ENCODE measurements at regions not wholly inside any gene's neighbourhood (a gene's known extent, or its start where the extent isn't known, plus 50 kb on each side); places are given as distances from the start of the nearest gene placed in this dataset.

- H3K27ac Mint-ChIP-seq = no peak overlapping the region
- no peak overlapping the region for H3K4me3 Mint-ChIP-seq
- 92 to 100% methylated on average over 3 to 6 of the region's 6 CpGs for WGBS, 2 experiments (ENCODE audit: insufficient coverage in 1 of 2, insufficient read length in 1 of 2)
- peaks cover 9% of the 10 kb centered on the region for H3K9me3 Mint-ChIP-seq
- peaks cover 21% of the 10 kb centered on the region for H3K4me1 Mint-ChIP-seq
- Histone ChIP-seq H3K36me3 (ENCODE audit: control insufficient read depth, insufficient read depth, low read length) (no peaks in the 10 kb centered on the region), H3K4me1 (ENCODE audit: control insufficient read depth, insufficient read depth, low read length) (no peaks in the 10 kb centered on the region), H3K9me3 (ENCODE audit: control insufficient read depth, low read length) (peaks cover 17% of the 10 kb centered on the region), H3K4me3 (ENCODE audit: low read length) (no peak overlapping the region), H3K27me3 (ENCODE audit: control insufficient read depth, insufficient read depth, low read length, poor library complexity, severe bottlenecking) (no peaks in the 10 kb centered on the region), H3K9ac (ENCODE audit: extremely low read depth, low read length, poor library complexity, severe bottlenecking) (no peak overlapping the region), H3K27ac (ENCODE audit: low read depth, low read length) (peak overlapping the region; percentile 48)
- DNase-seq = no peak
- TF ChIP-seq CTCF (conservative IDR thresholded peaks at IDR 0.05) = no peak
- peaks cover 5% of the 10 kb centered on the region for H3K36me3 Mint-ChIP-seq (ENCODE audit: low read depth)
- H3K27me3 Mint-ChIP-seq (ENCODE audit: insufficient read depth) = peaks cover 4% of the 10 kb centered on the region
These were observed 256.2 kb upstream of the RARB start for GRCh38 chr3:25171897-25172296.

GRCh38 chr3:25173606-25174005 is 254.5 kb upstream of the RARB start:
- Mint-ChIP-seq H3K27me3 (ENCODE audit: insufficient read depth) (peaks cover 4% of the 10 kb centered on the region), H3K9me3 (peaks cover 6% of the 10 kb centered on the region), H3K36me3 (ENCODE audit: low read depth) (peaks cover 5% of the 10 kb centered on the region), H3K4me1 (peaks cover 21% of the 10 kb centered on the region), H3K4me3 (no peak overlapping the region), H3K27ac (no peak overlapping the region)
- Histone ChIP-seq H3K9ac (ENCODE audit: extremely low read depth, low read length, poor library complexity, severe bottlenecking) (no peak overlapping the region), H3K27me3 (ENCODE audit: control insufficient read depth, insufficient read depth, low read length, poor library complexity, severe bottlenecking) (no peaks in the 10 kb centered on the region), H3K4me3 (ENCODE audit: low read length) (no peak overlapping the region), H3K9me3 (ENCODE audit: control insufficient read depth, low read length) (peaks cover 16% of the 10 kb centered on the region), H3K27ac (ENCODE audit: low read depth, low read length) (no peak overlapping the region), H3K4me1 (ENCODE audit: control insufficient read depth, insufficient read depth, low read length) (no peaks in the 10 kb centered on the region), H3K36me3 (ENCODE audit: control insufficient read depth, insufficient read depth, low read length) (no peaks in the 10 kb centered on the region)
- DNase-seq = no peak
- TF ChIP-seq CTCF (conservative IDR thresholded peaks at IDR 0.05) = no peak
- WGBS, 2 experiments (ENCODE audit: insufficient coverage in 1 of 2, insufficient read length in 1 of 2) = 31% methylated on average over 1 of the region's 1 CpG; no CpG with 5 or more reads in 1 of the 2 experiments

- TF ChIP-seq CTCF (conservative IDR thresholded peaks at IDR 0.05) = no peak
- Mint-ChIP-seq H3K4me1 (peaks cover 21% of the 10 kb centered on the region), H3K27me3 (ENCODE audit: insufficient read depth) (peaks cover 4% of the 10 kb centered on the region), H3K27ac (no peak overlapping the region), H3K36me3 (ENCODE audit: low read depth) (no peaks in the 10 kb centered on the region), H3K9me3 (no peaks in the 10 kb centered on the region), H3K4me3 (no peak overlapping the region)
- H3K9ac ChIP-seq (ENCODE audit: extremely low read depth, low read length, poor library complexity, severe bottlenecking) = no peak overlapping the region
- H3K9me3 ChIP-seq (ENCODE audit: control insufficient read depth, low read length) = peaks cover 9% of the 10 kb centered on the region
- DNase-seq = no peak
- 94 to 100% methylated on average over 1 to 13 of the region's 13 CpGs for WGBS, 2 experiments (ENCODE audit: insufficient coverage in 1 of 2, insufficient read length in 1 of 2)
- no peaks in the 10 kb centered on the region for H3K4me1 ChIP-seq (ENCODE audit: control insufficient read depth, insufficient read depth, low read length)
- no peak overlapping the region for H3K27ac ChIP-seq (ENCODE audit: low read depth, low read length)
- no peak overlapping the region for H3K4me3 ChIP-seq (ENCODE audit: low read length)
- H3K27me3 ChIP-seq (ENCODE audit: control insufficient read depth, insufficient read depth, low read length, poor library complexity, severe bottlenecking) = no peaks in the 10 kb centered on the region
- H3K36me3 ChIP-seq (ENCODE audit: control insufficient read depth, insufficient read depth, low read length) = no peaks in the 10 kb centered on the region
These were observed 253.8 kb upstream of the RARB start for GRCh38 chr3:25174251-25174650.

Data from endodermal cell (in vitro differentiated cells).